Sigmoid colon (tissue), 6 donors: ENCODE measurements at regions not wholly inside any gene's neighbourhood (a gene's known extent, or its start where the extent isn't known, plus 50 kb on each side); places are given as distances from the start of the nearest gene placed in this dataset.
"Not testable (repeated sequence)": the region's sequence is repeated elsewhere in the genome, so short reads cannot be mapped to it uniquely, and the experiment has no call there.

Experiments used
- DNase-seq: peaks from one replicate; pipeline ENCODE4 v3.0.0-alpha.2; 2019
- H3K27ac ChIP-seq, 4 donors: fragments of 200-600 bp; sonication (generic); one replicate each; pipeline ENCODE4 v1.5.1; 2016 to 2019; ENCODE audit warnings: mild to moderate bottlenecking in 1 of 4
- H3K27me3 ChIP-seq, 3 donors: fragments of 200-600 bp; sonication (generic); one replicate each; pipeline ENCODE4 v1.5.1; 2019; ENCODE audit warnings: mild to moderate bottlenecking in 1 of 3
- H3K36me3 ChIP-seq, 4 donors: fragments of 200-600 bp; sonication (generic); one replicate each; pipeline ENCODE4 v1.5.1; 2016 to 2019
- H3K4me1 ChIP-seq, 4 donors: fragments of 200-600 bp; sonication (generic); one replicate each; pipeline ENCODE4 v1.5.1; 2017 to 2019
- H3K4me3 ChIP-seq, 4 donors: fragments of 200-600 bp; sonication (generic); one replicate each; pipeline ENCODE4 v1.5.1; 2017 to 2019; ENCODE audit warnings: mild to moderate bottlenecking in 2 of 4, moderate library complexity in 1 of 4
- H3K9me3 ChIP-seq, 4 donors: fragments of 200-600 bp in 3 of 4; sonication (generic) in 3 of 4; one replicate each; pipeline versions ENCODE4 v1.5.1 to v1.6.1; 2013 to 2019
- CTCF ChIP-seq, 4 experiments: fragments of 450-650 bp in 3 of 4; fragments of 200-600 bp in 1 of 4; IDR thresholded peaks; one replicate each; pipeline ENCODE4 v1.5.1; 2016 to 2019; ENCODE audit warnings: antibody characterized with exemption in 4 of 4, mild to moderate bottlenecking in 3 of 4, moderate library complexity in 2 of 4
- EP300 ChIP-seq, 4 donors: sonication (generic); formaldehyde crosslinking; IDR thresholded peaks; one replicate each; pipeline ENCODE4 v1.6.1; 2017; ENCODE audit warnings: antibody characterized with exemption in 4 of 4
- POLR2A ChIP-seq, 2 donors: fragments of 450-650 bp; IDR thresholded peaks; one replicate each; pipeline ENCODE4 v1.6.1; 2016; ENCODE audit warnings: antibody characterized with exemption in 2 of 2, mild to moderate bottlenecking in 2 of 2, moderate library complexity in 2 of 2
- POLR2AphosphoS5 ChIP-seq, 4 donors: sonication (generic); formaldehyde crosslinking; IDR thresholded peaks; one replicate each; pipeline ENCODE4 v1.6.1; 2017; ENCODE audit warnings: antibody characterized with exemption in 4 of 4
- WGBS, 2 donors: extraction: QIAGEN DNeasy Blood & Tissue Kit; methylation state at CpG; one replicate each; pipeline ENCODE4 v1.1.7; 2013; 5-methylcytosine and 5-hydroxymethylcytosine counted together
- intact Hi-C: fragments of 100-400 bp; cut with DNase I; formaldehyde crosslinking; loops from one replicate; pipeline ENCODE4 v1.15.1; 2023
- donor health status: healthy with polysubstance abuse.
- donor health status: healthy.

GRCh38 chr5:159807586-159807985, 108.7 kb upstream of the ADRA1B start:
- Histone ChIP-seq H3K9me3 (peaks cover 0 to 3% (median under 1%) of the 10 kb centered on the region in 4 donors), H3K27me3 (no peaks in the 10 kb centered on the region), H3K36me3 (no peaks in the 10 kb centered on the region), H3K4me3 (no peak overlapping the region), H3K27ac (no peak overlapping the region), H3K4me1 (no peaks in the 10 kb centered on the region)
- no peak for TF ChIP-seq POLR2AphosphoS5 (IDR thresholded peaks at IDR 0.05)
- TF ChIP-seq CTCF (IDR thresholded peaks at IDR 0.05), result no peak
- no peak for TF ChIP-seq EP300 (IDR thresholded peaks at IDR 0.05)
- no peak for TF ChIP-seq POLR2A (IDR thresholded peaks at IDR 0.05)
- no peak for DNase-seq
- intact Hi-C loops, result no loop called here
- WGBS, 2 donors, result 86 to 87% methylated on average over 2 of the region's 2 CpGs

DNA sequence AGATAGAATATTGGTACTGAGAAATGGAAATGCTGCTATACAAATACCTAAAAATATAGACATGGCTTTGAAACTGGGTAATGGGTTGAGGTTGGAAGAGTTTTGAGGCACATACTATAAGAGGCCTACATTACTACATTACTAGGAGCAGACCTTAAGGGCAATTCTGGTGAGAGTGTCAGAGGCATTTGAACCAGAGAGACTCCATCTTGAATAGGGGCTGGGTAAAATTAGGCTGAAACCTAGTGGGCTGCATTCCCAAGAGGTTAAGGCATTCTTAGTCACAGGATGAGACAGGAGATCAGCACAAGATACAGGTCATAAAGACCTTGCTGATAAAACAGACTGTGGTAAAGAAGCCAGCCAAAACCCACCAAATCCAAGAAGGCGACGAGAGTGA, 104.6 kb upstream of the ADRA1B start:
- H3K27ac ChIP-seq, result no peak overlapping the region
- H3K4me1 ChIP-seq, result no peaks in the 10 kb centered on the region
- H3K36me3 ChIP-seq, result no peaks in the 10 kb centered on the region
- DNase-seq, result no peak
- no peak overlapping the region for H3K4me3 ChIP-seq
- intact Hi-C loops, result no loop called here
- no peak for TF ChIP-seq EP300 (IDR thresholded peaks at IDR 0.05)
- TF ChIP-seq POLR2A (IDR thresholded peaks at IDR 0.05), result no peak
- TF ChIP-seq POLR2AphosphoS5 (IDR thresholded peaks at IDR 0.05), result no peak
- no peak for TF ChIP-seq CTCF (IDR thresholded peaks at IDR 0.05)
- H3K9me3 ChIP-seq, result peaks cover 0 to 3% (median under 1%) of the 10 kb centered on the region in 4 donors
- WGBS, 2 donors, result 44 to 79% methylated on average over 2 of the region's 2 CpGs
- H3K27me3 ChIP-seq, result no peaks in the 10 kb centered on the region

GRCh38 chr5:159812759-159813158, 103.5 kb upstream of the ADRA1B start:
- H3K36me3 ChIP-seq, H3K9me3 ChIP-seq, intact Hi-C loops, H3K27ac ChIP-seq, H3K4me1 ChIP-seq, H3K27me3 ChIP-seq, H3K4me3 ChIP-seq, DNase-seq: not testable (repeated sequence)
- WGBS, 2 donors, result 93 to 97% methylated on average over 3 of the region's 3 CpGs

DNA sequence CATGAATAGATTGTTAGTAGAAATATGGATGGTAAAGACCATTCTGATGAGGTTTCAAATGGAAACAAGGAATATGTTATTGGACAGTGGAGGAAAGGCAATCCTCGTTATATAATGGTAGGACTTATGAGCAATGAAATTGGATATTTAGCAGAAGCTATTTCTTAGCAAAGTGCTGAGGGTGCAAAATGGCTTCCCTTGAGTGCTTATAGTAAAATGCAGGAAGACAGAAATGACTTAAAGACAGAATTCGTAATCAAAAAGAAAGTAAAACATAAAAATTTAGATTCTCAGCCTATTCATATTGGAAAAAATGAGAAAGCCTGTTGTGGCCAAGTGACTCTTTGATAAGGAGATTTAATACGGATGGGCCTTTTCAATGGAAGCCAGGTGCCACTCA, 102.1 kb upstream of the ADRA1B start:
- 67 to 84% methylated on average over 3 of the region's 3 CpGs for WGBS, 2 donors

GRCh38 chr5:159814805-159815585, 101.3 kb upstream of the ADRA1B start:
- Histone ChIP-seq H3K27ac (no peak overlapping the region), H3K4me3 (no peak overlapping the region), H3K9me3 (peaks cover 0 to 3% (median 0%) of the 10 kb centered on the region in 4 donors), H3K36me3 (no peaks in the 10 kb centered on the region), H3K4me1 (no peaks in the 10 kb centered on the region), H3K27me3 (no peaks in the 10 kb centered on the region)
- no peak for DNase-seq
- 72 to 80% methylated on average over 4 of the region's 4 CpGs for whole genome bisulfite sequencing, 2 donors
- intact Hi-C loops, result no loop called here
- TF ChIP-seq EP300 (IDR thresholded peaks at IDR 0.05), result no peak
- no peak for TF ChIP-seq POLR2AphosphoS5 (IDR thresholded peaks at IDR 0.05)
- no peak for TF ChIP-seq CTCF (IDR thresholded peaks at IDR 0.05)
- no peak for TF ChIP-seq POLR2A (IDR thresholded peaks at IDR 0.05)

More for the DNA sequence above, 102.1 kb upstream of the ADRA1B start:
- no peak overlapping the region for H3K4me3 ChIP-seq
- no peak for DNase-seq
- no peaks in the 10 kb centered on the region for H3K36me3 ChIP-seq
- intact Hi-C loops, result no loop called here
- no peaks in the 10 kb centered on the region for H3K4me1 ChIP-seq
- no peaks in the 10 kb centered on the region for H3K27me3 ChIP-seq
- no peak for TF ChIP-seq EP300 (IDR thresholded peaks at IDR 0.05)
- no peak for TF ChIP-seq CTCF (IDR thresholded peaks at IDR 0.05)
- no peak for TF ChIP-seq POLR2A (IDR thresholded peaks at IDR 0.05)
- TF ChIP-seq POLR2AphosphoS5 (IDR thresholded peaks at IDR 0.05), result no peak
- no peak overlapping the region for H3K27ac ChIP-seq
- H3K9me3 ChIP-seq, result peaks cover 0 to 3% (median 0%) of the 10 kb centered on the region in 4 donors
